IMR-90 (cell line): ENCODE measurements at regions not wholly inside any gene's neighbourhood (a gene's known extent, or its start where the extent isn't known, plus 50 kb on each side); places are given as distances from the start of the nearest gene placed in this dataset.

Source experiments
- ATAC-seq: fragments of 200-7000 bp; cut with Tn5 transposase; 2 replicates; pipeline ENCODE4 v1.9.1; 2020; ENCODE audit warnings: low read depth, mild to moderate bottlenecking, moderate library complexity
- BruUV-seq: library from RNA; stranded (reverse); fragments of 400-500 nt; replicated peaks from 2 replicates; lab custom pipeline; 2021; lab: Mats Ljungman, UMichigan
- CTCF ChIA-PET: fragments of 300-600 bp; formaldehyde crosslinking; extraction: SDS; loops from one replicate; lab custom pipeline; 2021; ENCODE audit warnings: antibody characterized with exemption; lab: Yijun Ruan, JAX
- POLR2A ChIA-PET: fragments of 300-600 bp; sonication (Branson Sonifier 250); formaldehyde crosslinking; loops from one replicate; lab custom pipeline; 2022; ENCODE audit warnings: antibody characterized with exemption; ENCODE audit not compliant: unreplicated experiment; lab: Charles Lee
- DNase-seq: peaks from one replicate; pipeline ENCODE4 v3.0.0; 2013
- H2AFZ ChIP-seq: replicated peaks from 2 replicates; pipeline ENCODE3; 2013; ENCODE audit warnings: low read length, mild to moderate bottlenecking; ENCODE audit not compliant: poor library complexity
- H2AK5ac ChIP-seq: 2 replicates; pipeline ENCODE4 v1.6.1; 2013; ENCODE audit warnings: low read depth, low read length, inconsistent platforms
- H2AK9ac ChIP-seq: replicated peaks from 2 replicates; pipeline ENCODE3; 2013; ENCODE audit warnings: mild to moderate bottlenecking, low read depth, low read length, moderate library complexity; ENCODE audit not compliant: poor library complexity
- H2BK120ac ChIP-seq: 2 replicates; pipeline ENCODE4 v1.6.1; 2013; ENCODE audit warnings: low read depth, low read length, inconsistent platforms
- H2BK15ac ChIP-seq: 3 replicates; pipeline ENCODE4 v1.6.1; 2013; ENCODE audit warnings: low read depth, low read length, inconsistent platforms
- H2BK20ac ChIP-seq: 2 replicates; pipeline ENCODE4 v1.6.1; 2013; ENCODE audit warnings: low read depth, mild to moderate bottlenecking, inconsistent platforms, low read length, moderate library complexity
- H2BK5ac ChIP-seq: 2 replicates; pipeline ENCODE4 v1.6.1; 2013; ENCODE audit warnings: mild to moderate bottlenecking, low read depth, low read length, inconsistent platforms; ENCODE audit not compliant: poor library complexity, severe bottlenecking
- H3K14ac ChIP-seq: replicated peaks from 2 replicates; pipeline ENCODE4 v1.6.1; 2013; ENCODE audit warnings: low read depth, low read length, inconsistent platforms
- H3K18ac ChIP-seq: 2 replicates; pipeline ENCODE4 v1.6.1; 2013; ENCODE audit warnings: low read depth, low read length, control low read depth
- H3K23ac ChIP-seq: 2 replicates; pipeline ENCODE4 v1.6.1; 2013; ENCODE audit warnings: low read depth, low read length, inconsistent platforms
- H3K27ac ChIP-seq: 2 replicates; pipeline ENCODE4 v1.5.1; 2013; ENCODE audit warnings: mild to moderate bottlenecking, control low read depth, low read length; ENCODE audit not compliant: insufficient read depth
- H3K27me3 ChIP-seq: 2 replicates; pipeline ENCODE4 v1.6.1; 2013; ENCODE audit warnings: low read length; ENCODE audit not compliant: control insufficient read depth, insufficient read depth
- H3K36me3 ChIP-seq: 2 replicates; pipeline ENCODE4 v1.6.1; 2013; ENCODE audit warnings: low read length, mixed read lengths; ENCODE audit not compliant: control insufficient read depth, insufficient read depth
- H3K4ac ChIP-seq: 2 replicates; pipeline ENCODE4 v1.6.1; 2013; ENCODE audit warnings: low read depth, low read length, inconsistent platforms
- H3K4me1 ChIP-seq: 2 replicates; pipeline ENCODE4 v1.6.1; 2013; ENCODE audit warnings: low read length, mixed read lengths; ENCODE audit not compliant: control insufficient read depth, insufficient read depth
- H3K4me2 ChIP-seq: 2 replicates; pipeline ENCODE4 v1.6.1; 2013; ENCODE audit warnings: low read depth, mild to moderate bottlenecking, control low read depth, low read length, moderate library complexity
- H3K4me3 ChIP-seq: 2 replicates; pipeline ENCODE4 v1.5.1; 2013; ENCODE audit warnings: low read depth, mild to moderate bottlenecking, control low read depth, low read length, moderate library complexity; ENCODE audit not compliant: insufficient read depth
- H3K56ac ChIP-seq: 2 replicates; pipeline ENCODE4 v1.6.1; 2013; ENCODE audit warnings: low read length, inconsistent platforms; ENCODE audit not compliant: insufficient read depth; ENCODE audit errors: extremely low read depth
- H3K79me1 ChIP-seq, 2 experiments: 2 replicates each; pipeline ENCODE4 v1.6.1; 2013; ENCODE audit warnings: low read length in 2 of 2, inconsistent platforms in 1 of 2, low read depth in 1 of 2
- H3K9ac ChIP-seq: 2 replicates; pipeline ENCODE4 v1.6.1; 2013; ENCODE audit warnings: low read depth, low read length, control low read depth
- H3K9me1 ChIP-seq: 2 replicates; pipeline ENCODE4 v1.6.1; 2013; ENCODE audit warnings: low read length, inconsistent platforms; ENCODE audit not compliant: insufficient read depth
- H3K9me3 ChIP-seq: 2 replicates; pipeline ENCODE4 v1.6.1; 2013; ENCODE audit warnings: low read length; ENCODE audit not compliant: control insufficient read depth, insufficient read depth
- H4K20me1 ChIP-seq: 2 replicates; pipeline ENCODE4 v1.6.1; 2013; ENCODE audit warnings: low read length, inconsistent platforms; ENCODE audit not compliant: insufficient read depth
- H4K5ac ChIP-seq: 2 replicates; pipeline ENCODE4 v1.6.1; 2013; ENCODE audit warnings: mild to moderate bottlenecking, low read depth, low read length, control low read depth
- H4K8ac ChIP-seq, 2 experiments: 2 replicates each; pipeline ENCODE4 v1.6.1; 2013; ENCODE audit warnings: low read depth in 2 of 2, low read length in 2 of 2, control low read depth in 1 of 2, inconsistent platforms in 1 of 2
- H4K91ac ChIP-seq: 2 replicates; pipeline ENCODE4 v1.6.1; 2013; ENCODE audit warnings: low read depth, low read length, inconsistent platforms; ENCODE audit not compliant: insufficient read depth
- BHLHE40 ChIP-seq: fragments of 150-350 bp; IDR thresholded peaks from 2 replicates; pipeline ENCODE4 v1.6.1; 2016; ENCODE audit warnings: mild to moderate bottlenecking, low read depth, low read length
- CEBPB ChIP-seq: IDR thresholded peaks from 2 replicates; pipeline ENCODE4 v1.6.1; 2012; ENCODE audit warnings: low read depth, low read length, improper control_type of control experiment
- CHD1 ChIP-seq: IDR thresholded peaks from 2 replicates; pipeline ENCODE4 v1.6.1; 2012; ENCODE audit warnings: low read depth, low read length, improper control_type of control experiment
- CTCF ChIP-seq: conservative IDR thresholded peaks from 2 replicates; pipeline ENCODE4 v1.5.1; 2012; ENCODE audit warnings: mild to moderate bottlenecking, low read depth, low read length, improper control_type of control experiment
- ELK1 ChIP-seq: fragments of 150-350 bp; IDR thresholded peaks from 2 replicates; pipeline ENCODE4 v1.6.1; 2016; ENCODE audit warnings: low read depth, mild to moderate bottlenecking, low read length, moderate library complexity, borderline replicate concordance
- FOS ChIP-seq: fragments of 150-350 bp; IDR thresholded peaks from 2 replicates; pipeline ENCODE4 v1.6.1; 2016; ENCODE audit warnings: low read depth, low read length
- MAFK ChIP-seq: IDR thresholded peaks from 2 replicates; pipeline ENCODE4 v1.6.1; 2012; ENCODE audit warnings: low read depth, low read length, improper control_type of control experiment
- MAZ ChIP-seq: IDR thresholded peaks from 2 replicates; pipeline ENCODE4 v1.6.1; 2012; ENCODE audit warnings: low read depth, mild to moderate bottlenecking, low read length, improper control_type of control experiment, moderate library complexity, borderline replicate concordance
- MXI1 ChIP-seq: IDR thresholded peaks from 2 replicates; pipeline ENCODE4 v1.6.1; 2012; ENCODE audit warnings: low read depth, mild to moderate bottlenecking, low read length, moderate library complexity, borderline replicate concordance
- NFE2L2 ChIP-seq: fragments of 150-350 bp; IDR thresholded peaks from 2 replicates; pipeline ENCODE4 v1.6.1; 2016; ENCODE audit warnings: low read depth, mild to moderate bottlenecking, low read length
- POLR2A ChIP-seq: IDR thresholded peaks from 2 replicates; pipeline ENCODE4 v1.6.1; 2012; ENCODE audit warnings: mild to moderate bottlenecking, low read depth, low read length
- RAD21 ChIP-seq: IDR thresholded peaks from 2 replicates; pipeline ENCODE4 v1.6.1; 2012; ENCODE audit warnings: low read length, improper control_type of control experiment
- RCOR1 ChIP-seq: IDR thresholded peaks from 2 replicates; pipeline ENCODE4 v1.6.1; 2012; ENCODE audit warnings: mild to moderate bottlenecking, low read length, improper control_type of control experiment; ENCODE audit not compliant: insufficient replicate concordance
- SMC3 ChIP-seq: fragments of 150-350 bp; IDR thresholded peaks from 2 replicates; pipeline ENCODE4 v1.6.1; 2016; ENCODE audit warnings: low read depth, mild to moderate bottlenecking, antibody characterized with exemption, low read length, moderate library complexity
- USF2 ChIP-seq: fragments of 150-350 bp; IDR thresholded peaks from 2 replicates; pipeline ENCODE4 v1.6.1; 2017; ENCODE audit warnings: mild to moderate bottlenecking, antibody characterized with exemption, low read length, low read depth
- WGBS, 2 experiments: methylation state at CpG; one replicate each; pipeline versions ENCODE4 v1.1.5 to v1.1.7; 2013; ENCODE audit warnings: missing lambda C conversion rate in 2 of 2; ENCODE audit not compliant: insufficient read length in 1 of 2; ENCODE audit errors: extremely low coverage in 2 of 2; 5-methylcytosine and 5-hydroxymethylcytosine counted together
- dilution Hi-C: fragments of 300-500 bp; cut with HindIII; formaldehyde crosslinking; loops from one replicate; pipeline ENCODE4 v1.14.3; 2018; ENCODE audit warnings: low sequenced_read_pairs; ENCODE audit not compliant: unreplicated experiment
- in situ Hi-C: fragments of 300-500 bp; cut with MboI; formaldehyde crosslinking; loops from 3 replicates; pipeline ENCODE4 v1.14.3; 2019; ENCODE audit warnings: low sequenced_read_pairs, inconsistent platforms, mixed read lengths
- intact Hi-C: fragments of 100-400 bp; cut with micrococcal nuclease; formaldehyde crosslinking; loops from 2 replicates; pipeline ENCODE4 v1.10.0; 2022

GRCh38 chr2:196492946-196493345 lies 146.6 kb upstream of the CCDC150 start:
- no peaks in the 10 kb centered on the region for H3K36me3 ChIP-seq
- no peaks in the 10 kb centered on the region for H4K20me1 ChIP-seq
- no peak overlapping the region for H4K8ac ChIP-seq
- no peak overlapping the region for H3K9ac ChIP-seq
- BruUV-seq, result no TSS peak
- no peak overlapping the region for H3K4ac ChIP-seq
- H3K4me3 ChIP-seq, result no peak overlapping the region
- no peaks in the 10 kb centered on the region for H3K9me1 ChIP-seq
- DNase-seq (no peak), ATAC-seq (no peak)
- no peak overlapping the region for H4K5ac ChIP-seq
- no peak overlapping the region for H3K18ac ChIP-seq
- in situ Hi-C loops, result no loop called here
- TF ChIP-seq NFE2L2 (no peak), RCOR1 (no peak), MAFK (no peak), ELK1 (no peak), MAZ (no peak), USF2 (no peak), CTCF (no peak), CHD1 (no peak), MXI1 (no peak), FOS (no peak), BHLHE40 (no peak), CEBPB (no peak), SMC3 (no peak), POLR2A (no peak), RAD21 (no peak)
- dilution Hi-C loops, result no loop called here
- H2AK5ac ChIP-seq, result no peak overlapping the region
- no peak overlapping the region for H3K4me2 ChIP-seq
- no peak overlapping the region for H2AFZ ChIP-seq
- H2AK9ac ChIP-seq, result no peak overlapping the region
- H4K91ac ChIP-seq, result no peak overlapping the region
- H3K9me3 ChIP-seq, result no peaks in the 10 kb centered on the region
- no peak overlapping the region for H3K14ac ChIP-seq
- CTCF ChIA-PET, result interaction anchor here (0.8 kb wide), 1 partner anchor 258 kb away, joined by 3 read pairs; no protein-coding TSS in a partner anchor
- no peak overlapping the region for H3K23ac ChIP-seq
- POLR2A ChIA-PET, result no interaction called here
- H3K27me3 ChIP-seq, result no peaks in the 10 kb centered on the region
- intact Hi-C loops, result no loop called here
- no peak overlapping the region for H2BK15ac ChIP-seq
- no peak overlapping the region for H2BK120ac ChIP-seq
- no peak overlapping the region for H3K27ac ChIP-seq
- no peaks in the 10 kb centered on the region for H3K79me1 ChIP-seq
- H3K56ac ChIP-seq, result no peak overlapping the region
- no peak overlapping the region for H2BK20ac ChIP-seq
- H2BK5ac ChIP-seq, result no peak overlapping the region
- WGBS, 2 experiments, result no CpG with 5 or more reads among the region's 3 CpGs
- H3K4me1 ChIP-seq, result no peaks in the 10 kb centered on the region
